Vagina (tissue), 2 donors: ENCODE measurements at regions not wholly inside any gene's neighbourhood (a gene's known extent, or its start where the extent isn't known, plus 50 kb on each side); places are given as distances from the start of the nearest gene placed in this dataset.

ENCODE experiments used
- DNase-seq, 2 donors: peaks; one replicate each; pipeline ENCODE4 v3.0.0-alpha.2; 2017; ENCODE audit errors: extremely low spot score in 2 of 2
- H3K27ac ChIP-seq: fragments of 200-600 bp; sonication (generic); one replicate; pipeline ENCODE4 v1.5.1; 2019
- H3K27me3 ChIP-seq: fragments of 200-600 bp; sonication (generic); one replicate; pipeline ENCODE4 v1.5.1; 2019
- H3K36me3 ChIP-seq, 2 donors: fragments of 200-600 bp; sonication (generic); one replicate each; pipeline ENCODE4 v1.5.1; 2017 to 2019
- H3K4me1 ChIP-seq: fragments of 200-600 bp; sonication (generic); one replicate; pipeline ENCODE4 v1.5.1; 2019
- H3K4me3 ChIP-seq, 2 donors: fragments of 200-600 bp; sonication (generic); 1 replicate in 1 of 2; 2 replicates in 1 of 2; pipeline ENCODE4 v1.5.1; 2016 to 2019
- H3K9me3 ChIP-seq: fragments of 200-600 bp; sonication (generic); one replicate; pipeline ENCODE4 v1.5.1; 2019
- POLR2A ChIP-seq, 2 donors: fragments of 450-650 bp; IDR thresholded peaks; one replicate each; pipeline ENCODE4 v1.6.1; 2017; ENCODE audit warnings: antibody characterized with exemption in 2 of 2, mild to moderate bottlenecking in 2 of 2, moderate library complexity in 2 of 2
- POLR2AphosphoS5 ChIP-seq, 2 donors: sonication (generic); formaldehyde crosslinking; IDR thresholded peaks; one replicate each; pipeline ENCODE4 v1.9.0; 2017; ENCODE audit warnings: antibody characterized with exemption in 2 of 2, mild to moderate bottlenecking in 2 of 2, low read depth in 1 of 2; ENCODE audit not compliant: insufficient read depth in 1 of 2
- intact Hi-C: fragments of 100-400 bp; cut with DNase I; formaldehyde crosslinking; loops from one replicate; pipeline ENCODE4 v1.15.1; 2023
- TF ChIP-seq, protein P1 (sequence below), 3 experiments: fragments of 450-650 bp in 2 of 3; fragments of 200-600 bp in 1 of 3; sonication (generic) in 1 of 3; IDR thresholded peaks; one replicate each; pipeline ENCODE4 v1.5.1; 2017 to 2019; ENCODE audit warnings: antibody characterized with exemption in 3 of 3, mild to moderate bottlenecking in 2 of 3, moderate library complexity in 2 of 3

DNA sequence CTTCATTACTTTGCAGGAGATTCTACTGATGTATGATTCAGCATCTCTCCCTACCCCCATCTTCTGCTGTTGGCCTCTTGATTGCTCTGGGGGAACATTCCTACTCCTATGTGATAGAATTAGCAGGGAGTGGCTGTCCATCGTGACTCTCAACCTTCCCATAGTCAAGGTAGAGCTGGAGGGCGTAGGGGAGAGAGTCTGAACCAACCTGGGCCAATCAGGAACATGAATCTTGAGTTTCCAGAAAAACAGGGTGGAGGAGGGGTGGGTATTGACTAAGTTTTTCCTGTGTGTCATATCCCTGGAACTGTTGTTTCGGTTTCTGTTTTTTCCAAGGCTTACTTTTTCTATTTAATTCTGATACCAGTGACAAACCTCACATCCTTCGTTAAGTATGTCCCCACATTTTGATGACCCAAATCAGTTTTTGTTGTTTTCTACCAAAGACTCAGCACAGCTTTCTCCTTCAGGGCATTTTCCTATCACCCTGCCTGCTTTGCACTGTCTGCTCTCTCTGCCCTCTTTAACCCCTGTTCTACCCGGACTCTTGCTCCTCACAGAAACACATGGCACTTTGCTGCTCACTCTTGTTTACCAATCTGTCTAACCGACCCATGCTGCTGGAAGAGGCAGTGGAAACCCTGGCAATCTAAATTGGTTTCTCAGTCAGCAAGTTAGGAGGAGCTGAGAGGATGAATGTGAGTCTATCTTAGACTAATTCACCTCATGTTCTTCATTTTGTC, 1428.3 kb downstream of the AACS start:
- Histone ChIP-seq H3K27ac (no peak overlapping the region), H3K4me1 (no peaks in the 10 kb centered on the region), H3K4me3 (no peak overlapping the region), H3K27me3 (no peaks in the 10 kb centered on the region), H3K36me3 (no peaks in the 10 kb centered on the region), H3K9me3 (no peaks in the 10 kb centered on the region)
- intact Hi-C loops = no loop called here
- no peak for DNase-seq
- no peak for TF ChIP-seq POLR2AphosphoS5 (IDR thresholded peaks at IDR 0.05; ENCODE audit: insufficient read depth in 1 of 2, low read depth in 1 of 2)
- TF ChIP-seq POLR2A (IDR thresholded peaks at IDR 0.05) = no peak
- TF ChIP-seq, protein P1, sequence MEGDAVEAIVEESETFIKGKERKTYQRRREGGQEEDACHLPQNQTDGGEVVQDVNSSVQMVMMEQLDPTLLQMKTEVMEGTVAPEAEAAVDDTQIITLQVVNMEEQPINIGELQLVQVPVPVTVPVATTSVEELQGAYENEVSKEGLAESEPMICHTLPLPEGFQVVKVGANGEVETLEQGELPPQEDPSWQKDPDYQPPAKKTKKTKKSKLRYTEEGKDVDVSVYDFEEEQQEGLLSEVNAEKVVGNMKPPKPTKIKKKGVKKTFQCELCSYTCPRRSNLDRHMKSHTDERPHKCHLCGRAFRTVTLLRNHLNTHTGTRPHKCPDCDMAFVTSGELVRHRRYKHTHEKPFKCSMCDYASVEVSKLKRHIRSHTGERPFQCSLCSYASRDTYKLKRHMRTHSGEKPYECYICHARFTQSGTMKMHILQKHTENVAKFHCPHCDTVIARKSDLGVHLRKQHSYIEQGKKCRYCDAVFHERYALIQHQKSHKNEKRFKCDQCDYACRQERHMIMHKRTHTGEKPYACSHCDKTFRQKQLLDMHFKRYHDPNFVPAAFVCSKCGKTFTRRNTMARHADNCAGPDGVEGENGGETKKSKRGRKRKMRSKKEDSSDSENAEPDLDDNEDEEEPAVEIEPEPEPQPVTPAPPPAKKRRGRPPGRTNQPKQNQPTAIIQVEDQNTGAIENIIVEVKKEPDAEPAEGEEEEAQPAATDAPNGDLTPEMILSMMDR (IDR thresholded peaks at IDR 0.05) = no peak

DNA sequence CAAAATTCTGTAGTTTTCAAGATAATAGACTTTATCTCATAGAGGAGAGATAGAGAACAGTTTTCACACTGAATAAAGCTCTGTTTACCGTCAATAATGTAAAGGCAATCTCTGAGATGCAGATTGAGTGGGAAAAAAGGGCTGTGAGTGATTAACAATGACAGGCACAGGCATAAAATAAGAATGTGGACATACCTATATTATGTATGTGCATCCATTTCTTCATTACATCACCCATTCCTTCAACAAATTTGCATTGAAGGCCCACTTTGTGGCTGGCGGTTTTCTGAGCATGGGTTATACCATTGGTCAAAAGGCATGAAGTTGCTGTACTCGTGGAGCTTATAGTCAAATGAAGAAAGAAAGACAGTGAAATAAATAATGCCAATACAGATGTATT, 1431.0 kb downstream of the AACS start:
- no peaks in the 10 kb centered on the region for H3K4me1 ChIP-seq
- DNase-seq = no peak
- H3K27ac ChIP-seq = no peak overlapping the region
- H3K4me3 ChIP-seq = no peak overlapping the region
- TF ChIP-seq POLR2AphosphoS5 (IDR thresholded peaks at IDR 0.05; ENCODE audit: insufficient read depth in 1 of 2, low read depth in 1 of 2) = no peak
- TF ChIP-seq, protein P1 (IDR thresholded peaks at IDR 0.05) = no peak
- intact Hi-C loops = no loop called here
- no peaks in the 10 kb centered on the region for H3K9me3 ChIP-seq
- no peaks in the 10 kb centered on the region for H3K27me3 ChIP-seq
- no peaks in the 10 kb centered on the region for H3K36me3 ChIP-seq

DNA sequence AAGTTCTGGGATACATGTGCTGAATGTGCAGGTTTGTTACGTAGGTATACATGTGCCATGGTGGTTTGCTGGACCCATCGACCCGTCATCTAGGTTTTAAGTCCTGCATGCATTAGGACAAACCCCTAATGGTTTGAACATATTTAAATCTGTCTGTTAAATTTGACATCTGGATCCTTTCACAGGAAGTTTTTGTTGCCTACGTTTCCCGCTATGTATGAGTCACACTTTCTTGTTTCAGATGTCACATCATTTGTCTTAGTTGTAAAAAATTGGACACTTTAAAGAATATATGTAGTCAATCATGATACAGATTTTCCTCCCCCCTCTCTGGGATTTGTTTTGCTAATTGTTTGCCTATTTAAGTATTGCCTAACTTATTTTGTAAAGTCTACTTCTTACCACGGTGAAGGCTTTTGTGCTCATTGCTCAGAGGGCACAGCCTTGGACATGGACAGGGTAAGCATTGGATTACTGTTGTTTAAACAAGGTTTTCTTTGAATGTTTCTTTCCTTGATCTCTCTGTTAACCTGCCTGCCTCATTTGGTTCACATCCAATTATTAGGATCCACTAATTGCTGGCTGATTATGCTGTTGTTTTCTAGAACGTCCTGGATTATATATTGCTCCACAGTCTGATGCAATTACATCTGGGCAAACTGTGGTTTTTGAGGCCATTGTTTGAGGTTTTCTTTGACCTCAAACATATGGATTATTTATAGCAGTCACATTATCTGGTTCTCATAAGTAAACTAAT, 1441.4 kb downstream of the AACS start:
- TF ChIP-seq, protein P1 (IDR thresholded peaks at IDR 0.05) = no peak
- TF ChIP-seq POLR2AphosphoS5 (IDR thresholded peaks at IDR 0.05; ENCODE audit: insufficient read depth in 1 of 2, low read depth in 1 of 2) (no peak), POLR2A (IDR thresholded peaks at IDR 0.05) (no peak)
- no peaks in the 10 kb centered on the region for H3K9me3 ChIP-seq

DNA sequence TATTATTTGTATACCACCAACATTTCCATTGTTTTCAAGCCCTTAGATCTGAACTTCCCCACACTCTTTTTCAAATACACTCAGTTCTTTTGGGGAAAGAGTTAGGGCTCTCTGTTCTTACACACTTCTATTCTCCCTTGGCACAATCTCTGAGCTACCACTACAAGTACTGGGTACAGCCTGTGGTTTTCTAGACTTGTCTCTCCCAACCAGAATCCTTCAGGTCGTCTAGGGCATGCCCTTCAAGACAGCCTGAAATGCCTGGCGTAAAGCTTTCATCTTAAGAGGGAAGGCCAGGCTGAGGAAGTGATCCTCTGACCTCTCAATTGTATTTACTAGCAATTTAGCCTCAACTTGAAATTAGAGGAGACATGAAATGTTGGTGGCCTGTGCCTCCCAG, 1442.0 kb downstream of the AACS start:
- Histone ChIP-seq H3K4me1 (no peaks in the 10 kb centered on the region), H3K4me3 (no peak overlapping the region), H3K36me3 (no peaks in the 10 kb centered on the region), H3K27me3 (no peaks in the 10 kb centered on the region), H3K9me3 (no peaks in the 10 kb centered on the region), H3K27ac (no peak overlapping the region)
- TF ChIP-seq, protein P1 (IDR thresholded peaks at IDR 0.05) = no peak
- no peak for TF ChIP-seq POLR2A (IDR thresholded peaks at IDR 0.05)
- no peak for TF ChIP-seq POLR2AphosphoS5 (IDR thresholded peaks at IDR 0.05; ENCODE audit: insufficient read depth in 1 of 2, low read depth in 1 of 2)
- DNase-seq = no peak
- intact Hi-C loops = no loop called here

More for the DNA sequence above, 1441.4 kb downstream of the AACS start:
- intact Hi-C loops = no loop called here
- H3K27ac ChIP-seq = no peak overlapping the region
- no peak overlapping the region for H3K4me3 ChIP-seq
- H3K27me3 ChIP-seq = no peaks in the 10 kb centered on the region
- no peaks in the 10 kb centered on the region for H3K36me3 ChIP-seq
- H3K4me1 ChIP-seq = no peaks in the 10 kb centered on the region
- DNase-seq = no peak

DNA sequence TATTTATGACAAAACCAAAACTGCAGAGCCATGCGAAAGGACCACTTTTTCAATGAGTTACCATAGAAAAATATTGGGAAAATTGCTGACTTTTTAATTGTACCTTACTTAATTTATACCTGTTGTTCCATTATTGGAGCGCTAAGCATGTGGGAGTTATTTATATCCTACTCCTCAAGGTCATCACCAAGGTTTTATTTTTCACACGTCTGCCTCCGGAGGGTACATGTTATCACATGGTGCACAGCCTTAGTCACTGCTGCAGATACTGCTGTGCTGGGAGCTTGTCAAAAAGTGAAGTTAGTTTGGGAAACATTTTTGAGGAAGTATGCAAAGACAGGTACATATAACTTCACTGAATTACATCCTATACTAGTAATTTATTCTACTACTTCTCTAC, 1444.3 kb downstream of the AACS start:
- intact Hi-C loops = no loop called here
- Histone ChIP-seq H3K36me3 (no peaks in the 10 kb centered on the region), H3K4me1 (no peaks in the 10 kb centered on the region), H3K27ac (no peak overlapping the region), H3K9me3 (no peaks in the 10 kb centered on the region), H3K4me3 (no peak overlapping the region), H3K27me3 (no peaks in the 10 kb centered on the region)
- no peak for TF ChIP-seq POLR2AphosphoS5 (IDR thresholded peaks at IDR 0.05; ENCODE audit: insufficient read depth in 1 of 2, low read depth in 1 of 2)
- TF ChIP-seq POLR2A (IDR thresholded peaks at IDR 0.05) = no peak
- TF ChIP-seq, protein P1 (IDR thresholded peaks at IDR 0.05) = no peak
- DNase-seq = no peak
